DND-41 (cell line): ENCODE measurements at regions not wholly inside any gene's neighbourhood (a gene's known extent, or its start where the extent isn't known, plus 50 kb on each side); places are given as distances from the start of the nearest gene placed in this dataset.

Experiments used
- ATAC-seq: fragments of 200-7000 bp; cut with Tn5 transposase; 3 replicates; pipeline ENCODE4 v1.9.1; 2021; ENCODE audit warnings: low read depth; ENCODE audit not compliant: insufficient read depth
- DNase-seq: peaks from one replicate; pipeline ENCODE4 v3.0.0-alpha.2; 2020
- H2AFZ ChIP-seq: 2 replicates; pipeline ENCODE4 v1.6.0; 2012; ENCODE audit warnings: low read depth, low read length
- H3K27ac ChIP-seq: 2 replicates; pipeline ENCODE4 v1.5.1; 2012; ENCODE audit warnings: low read length, inconsistent platforms
- H3K27me3 ChIP-seq: fragments of 200-600 bp; sonication (generic); 2 replicates; pipeline ENCODE4 v1.6.0; 2012; ENCODE audit warnings: low read length, mild to moderate bottlenecking, inconsistent platforms; ENCODE audit not compliant: insufficient read depth, poor library complexity
- H3K36me3 ChIP-seq: 2 replicates; pipeline ENCODE4 v1.5.1; 2012; ENCODE audit warnings: low read length, inconsistent platforms; ENCODE audit not compliant: insufficient read depth
- H3K4me1 ChIP-seq: 2 replicates; pipeline ENCODE4 v1.5.1; 2012; ENCODE audit warnings: mild to moderate bottlenecking, low read length; ENCODE audit not compliant: insufficient read depth
- H3K4me2 ChIP-seq: 2 replicates; pipeline ENCODE4 v1.6.0; 2012; ENCODE audit warnings: mild to moderate bottlenecking, moderate library complexity, low read length, inconsistent platforms; ENCODE audit not compliant: insufficient read depth
- H3K4me3 ChIP-seq, 2 experiments: fragments of 200-600 bp in 1 of 2; shearing (Covaris generic) in 1 of 2; 2 replicates each; pipeline ENCODE4 v1.5.1; 2012 to 2016; ENCODE audit warnings: inconsistent platforms in 2 of 2, low read length in 2 of 2, mild to moderate bottlenecking in 2 of 2, low read depth in 1 of 2, moderate library complexity in 1 of 2
- H3K79me2 ChIP-seq: 2 replicates; pipeline ENCODE4 v1.6.0; 2012; ENCODE audit warnings: low read length, inconsistent platforms; ENCODE audit not compliant: insufficient read depth
- H3K9ac ChIP-seq: 2 replicates; pipeline ENCODE4 v1.6.0; 2012; ENCODE audit warnings: low read depth, mild to moderate bottlenecking, inconsistent platforms, low read length, moderate library complexity
- H3K9me3 ChIP-seq: 2 replicates; pipeline ENCODE4 v1.5.1; 2012; ENCODE audit warnings: low read length, moderate library complexity, mild to moderate bottlenecking, inconsistent platforms; ENCODE audit not compliant: insufficient read depth, severe bottlenecking
- H4K20me1 ChIP-seq: 2 replicates; pipeline ENCODE4 v1.6.0; 2012; ENCODE audit warnings: low read length; ENCODE audit not compliant: insufficient read depth
- CTCF ChIP-seq: IDR thresholded peaks from 2 replicates; pipeline ENCODE4 v1.5.1; 2012; ENCODE audit warnings: borderline replicate concordance, low read length, moderate library complexity, mild to moderate bottlenecking; ENCODE audit not compliant: poor library complexity, severe bottlenecking; ENCODE audit errors: extremely low read depth
- EZH2 ChIP-seq: IDR thresholded peaks from 3 replicates; pipeline ENCODE4 v1.6.1; 2012; ENCODE audit warnings: borderline replicate concordance, low read depth, mild to moderate bottlenecking, moderate library complexity, low read length, inconsistent platforms; ENCODE audit not compliant: severe bottlenecking

DNA sequence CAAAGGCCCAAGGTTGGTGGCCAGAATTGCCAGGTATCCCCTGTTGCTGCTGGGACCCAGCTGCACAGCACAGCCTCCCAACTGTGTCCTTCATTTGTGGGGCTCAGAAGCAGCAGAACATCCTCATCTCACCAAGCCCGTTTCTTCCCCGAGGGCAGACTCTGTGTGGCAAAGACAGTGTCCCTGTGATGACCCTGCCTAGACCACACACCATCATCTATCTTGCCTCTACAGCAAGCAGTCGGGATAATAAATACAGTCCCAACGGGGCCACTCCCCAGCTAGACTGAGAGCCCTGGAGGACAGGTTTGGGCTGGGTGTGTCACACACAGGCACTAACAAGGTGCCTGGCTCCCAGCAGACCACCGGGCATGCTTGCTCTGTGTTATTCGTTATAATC, 93.4 kb downstream of the PTGR3 start:
- H3K4me1 ChIP-seq = no peaks in the 10 kb centered on the region
- H3K27ac ChIP-seq = no peak overlapping the region
- no peaks in the 10 kb centered on the region for H3K9me3 ChIP-seq
- TF ChIP-seq EZH2 (no peak), CTCF (no peak)
- no peak overlapping the region for H3K4me3 ChIP-seq
- H3K4me2 ChIP-seq = no peak overlapping the region
- H3K27me3 ChIP-seq = peaks cover 5% of the 10 kb centered on the region
- no peaks in the 10 kb centered on the region for H4K20me1 ChIP-seq
- ATAC-seq = no peak
- H3K36me3 ChIP-seq = no peaks in the 10 kb centered on the region
- no peaks in the 10 kb centered on the region for H3K79me2 ChIP-seq
- no peak overlapping the region for H3K9ac ChIP-seq
- H2AFZ ChIP-seq = no peak overlapping the region
- DNase-seq = no peak
